Right lobe of liver (tissue), 4 donors: ENCODE measurements at regions not wholly inside any gene's neighbourhood (a gene's known extent, or its start where the extent isn't known, plus 50 kb on each side); places are given as distances from the start of the nearest gene placed in this dataset.

Source experiments
- CTCF ChIP-seq, 4 donors: fragments of 200-600 bp in 3 of 4; fragments of 450-650 bp in 1 of 4; IDR thresholded peaks; one replicate each; pipeline versions ENCODE4 v1.5.1 to v1.8.0; 2016 to 2022; ENCODE audit warnings: antibody characterized with exemption in 4 of 4, mild to moderate bottlenecking in 2 of 4
- POLR2A ChIP-seq: fragments of 450-650 bp; IDR thresholded peaks from one replicate; pipeline ENCODE4 v1.6.1; 2017; ENCODE audit warnings: antibody characterized with exemption, mild to moderate bottlenecking
- donor health status: DM: no; HTN: no; CAD: no.
- donor health status: DM: no; HTN: no; CAD: no.
- donor health status: DM: no; HTN: yes; CAD: no.

- no peak for TF ChIP-seq POLR2A
- TF ChIP-seq CTCF (IDR thresholded peaks at IDR 0.05): no peak
Observed at GRCh38 chr7:155954550-155955366, 142.5 kb upstream of the SHH start.
